ENCODE measurements at regions not wholly inside any gene's neighbourhood (a gene's known extent, or its start where the extent isn't known, plus 50 kb on each side); places are given as distances from the start of the nearest gene placed in this dataset.
"Not testable (repeated sequence)": the region's sequence is repeated elsewhere in the genome, so short reads cannot be mapped to it uniquely, and the experiment has no call there.

- not testable (repeated sequence) for DNase-seq
Measured at GRCh38 chr10:45122180-45122860, 121.6 kb downstream of the ZNF22 start.

- DNase-seq: no peak
Measured at GRCh38 chr10:45135443-45136198, 134.9 kb downstream of the ZNF22 start.

- no peak for DNase-seq
Measured at GRCh38 chr10:45136256-45136655, 135.5 kb downstream of the ZNF22 start.

- no peak for DNase-seq
Measured at GRCh38 chr10:45144326-45145070, 143.8 kb downstream of the ZNF22 start.

- DNase-seq: not testable (repeated sequence)
Measured at GRCh38 chr10:45145143-45145542, 144.4 kb downstream of the ZNF22 start.

- DNase-seq: no peak
Measured at GRCh38 chr10:45147000-45147399, 146.3 kb downstream of the ZNF22 start.

GRCh38 chr10:45150997-45151396 is 150.3 kb downstream of the ZNF22 start:
- no peak for DNase-seq

GRCh38 chr10:45151467-45152214 is 150.9 kb downstream of the ZNF22 start:
- DNase-seq: no peak

- no peak for DNase-seq
Measured at GRCh38 chr10:45152726-45153125, 152.0 kb downstream of the ZNF22 start.

GRCh38 chr10:45154502-45154901 is 153.8 kb downstream of the ZNF22 start:
- DNase-seq: no peak

GRCh38 chr10:45155784-45156183 is 155.1 kb downstream of the ZNF22 start:
- DNase-seq: no peak

GRCh38 chr10:45160271-45160670 is 155.1 kb downstream of the OR13A1 start:
- DNase-seq: no peak

- no peak for DNase-seq
Measured at GRCh38 chr10:45163315-45163975, 152.0 kb downstream of the OR13A1 start.

- not testable (repeated sequence) for DNase-seq
Measured at GRCh38 chr10:45175520-45176118, 139.8 kb downstream of the OR13A1 start.

GRCh38 chr10:45179691-45180090 is 135.7 kb downstream of the OR13A1 start:
- no peak for DNase-seq

- no peak for DNase-seq
Measured at GRCh38 chr10:45180507-45180906, 134.9 kb downstream of the OR13A1 start.

GRCh38 chr10:45180946-45181875 is 134.2 kb downstream of the OR13A1 start:
- no peak for DNase-seq

- DNase-seq: no peak
Measured at GRCh38 chr10:45183174-45183573, 132.2 kb downstream of the OR13A1 start.

- DNase-seq: no peak
Measured at GRCh38 chr10:45197816-45198485, 117.5 kb downstream of the OR13A1 start.
